H9 (cell line): ENCODE measurements at regions not wholly inside any gene's neighbourhood (a gene's known extent, or its start where the extent isn't known, plus 50 kb on each side); places are given as distances from the start of the nearest gene placed in this dataset.

Experiments
- DNase-seq: peaks from one replicate; pipeline ENCODE4 v3.0.0-alpha.2; 2017
- H2AFZ ChIP-seq: one replicate; pipeline ENCODE4 v1.6.1; 2013; ENCODE audit warnings: mild to moderate bottlenecking, low read length, control low read depth, moderate library complexity
- H2AK5ac ChIP-seq: 2 replicates; pipeline ENCODE4 v1.6.1; 2013; ENCODE audit warnings: low read length, control low read depth, mixed read lengths; ENCODE audit not compliant: insufficient read length
- H2BK120ac ChIP-seq: one replicate; pipeline ENCODE4 v1.6.1; 2013; ENCODE audit warnings: low read depth, mild to moderate bottlenecking, low read length, control low read depth, inconsistent platforms; ENCODE audit not compliant: poor library complexity, severe bottlenecking
- H2BK12ac ChIP-seq: 2 replicates; pipeline ENCODE4 v1.6.1; 2013; ENCODE audit warnings: low read length, control low read depth, mixed read lengths, low read depth; ENCODE audit not compliant: insufficient read length
- H2BK15ac ChIP-seq: 2 replicates; pipeline ENCODE4 v1.6.1; 2013; ENCODE audit warnings: low read depth, low read length, control low read depth
- H2BK20ac ChIP-seq: one replicate; pipeline ENCODE4 v1.6.1; 2013; ENCODE audit warnings: low read depth, mild to moderate bottlenecking, low read length, control low read depth, inconsistent platforms; ENCODE audit not compliant: poor library complexity, severe bottlenecking
- H2BK5ac ChIP-seq: 2 replicates; pipeline ENCODE4 v1.6.1; 2013; ENCODE audit warnings: low read length, control low read depth, mixed read lengths; ENCODE audit not compliant: insufficient read length
- H3K14ac ChIP-seq: 2 replicates; pipeline ENCODE4 v1.6.1; 2013; ENCODE audit warnings: low read length, control low read depth; ENCODE audit not compliant: insufficient read depth
- H3K18ac ChIP-seq: 2 replicates; pipeline ENCODE4 v1.6.1; 2013; ENCODE audit warnings: low read depth, mild to moderate bottlenecking, mixed read lengths, low read length, control low read depth; ENCODE audit not compliant: insufficient read length
- H3K23ac ChIP-seq: 2 replicates; pipeline ENCODE4 v1.6.1; 2013; ENCODE audit warnings: low read length, control low read depth, mixed read lengths, low read depth; ENCODE audit not compliant: insufficient read length
- H3K23me2 ChIP-seq: 2 replicates; pipeline ENCODE4 v1.6.1; 2013; ENCODE audit warnings: low read depth, mild to moderate bottlenecking, mixed read lengths, low read length, control low read depth; ENCODE audit not compliant: insufficient read length, poor library complexity, severe bottlenecking
- H3K27ac ChIP-seq: 2 replicates; pipeline ENCODE4 v1.5.1; 2013; ENCODE audit warnings: low read length, control low read depth, mixed read lengths, low read depth; ENCODE audit not compliant: insufficient read length
- H3K27me3 ChIP-seq: 2 replicates; pipeline ENCODE4 v1.6.1; 2013; ENCODE audit warnings: low read length, control low read depth, inconsistent platforms; ENCODE audit not compliant: insufficient read depth
- H3K4ac ChIP-seq: 2 replicates; pipeline ENCODE4 v1.6.1; 2013; ENCODE audit warnings: low read depth, mild to moderate bottlenecking, control low read depth, inconsistent platforms, low read length, moderate library complexity
- H3K4me1 ChIP-seq: 2 replicates; pipeline ENCODE4 v1.6.1; 2013; ENCODE audit warnings: low read length, control low read depth, inconsistent platforms; ENCODE audit not compliant: insufficient read depth
- H3K4me2 ChIP-seq: 2 replicates; pipeline ENCODE4 v1.6.1; 2013; ENCODE audit warnings: low read length, control low read depth, mixed read lengths; ENCODE audit not compliant: insufficient read length, insufficient read depth
- H3K56ac ChIP-seq: 2 replicates; pipeline ENCODE4 v1.6.1; 2013; ENCODE audit warnings: low read depth, mild to moderate bottlenecking, mixed read lengths, low read length, control low read depth; ENCODE audit not compliant: insufficient read length
- H3K79me1 ChIP-seq: 2 replicates; pipeline ENCODE4 v1.6.1; 2013; ENCODE audit warnings: low read depth, mild to moderate bottlenecking, moderate library complexity, low read length, control low read depth, inconsistent platforms; ENCODE audit not compliant: insufficient read depth, poor library complexity, severe bottlenecking
- H3K79me2 ChIP-seq: 2 replicates; pipeline ENCODE4 v1.6.1; 2013; ENCODE audit warnings: low read length, control low read depth, inconsistent platforms; ENCODE audit not compliant: insufficient read depth
- H3K9ac ChIP-seq: 2 replicates; pipeline ENCODE4 v1.6.1; 2013; ENCODE audit warnings: low read length, control low read depth, mixed read lengths; ENCODE audit not compliant: insufficient read length; ENCODE audit errors: extremely low read depth
- H3K9me3 ChIP-seq: one replicate; pipeline ENCODE4 v1.6.1; 2013; ENCODE audit warnings: low read depth, low read length, inconsistent platforms; ENCODE audit not compliant: control insufficient read depth
- H3T11ph ChIP-seq: one replicate; pipeline ENCODE4 v1.6.1; 2013; ENCODE audit warnings: mild to moderate bottlenecking, low read length, control low read depth, inconsistent platforms
- H4K20me1 ChIP-seq: one replicate; pipeline ENCODE4 v1.6.1; 2013; ENCODE audit not compliant: control insufficient read depth, insufficient read length, insufficient read depth
- H4K5ac ChIP-seq: 2 replicates; pipeline ENCODE4 v1.6.1; 2013; ENCODE audit warnings: low read depth, mild to moderate bottlenecking, mixed read lengths, low read length, control low read depth; ENCODE audit not compliant: insufficient read length
- H4K8ac ChIP-seq: replicated peaks from 2 replicates; pipeline ENCODE4 v1.6.1; 2013; ENCODE audit warnings: low read length, control low read depth, mixed read lengths, low read depth; ENCODE audit not compliant: insufficient read length
- H4K91ac ChIP-seq: 2 replicates; pipeline ENCODE4 v1.6.1; 2013; ENCODE audit warnings: low read depth, mild to moderate bottlenecking, moderate library complexity, mixed read lengths, low read length, control low read depth; ENCODE audit not compliant: insufficient read length
- H3K27ac Mint-ChIP-seq, 3 experiments: 2 replicates in 2 of 3; 3 replicates in 1 of 3; pipeline ENCODE4 v1.8.0; 2020 to 2021; ENCODE audit warnings: mixed read lengths in 3 of 3, mild to moderate bottlenecking in 1 of 3, moderate library complexity in 1 of 3
- H3K27me3 Mint-ChIP-seq: 2 replicates; pipeline ENCODE4 v1.8.0; 2021; ENCODE audit warnings: low read depth, mild to moderate bottlenecking, moderate library complexity, mixed read lengths
- H3K36me3 Mint-ChIP-seq, 3 experiments: 2 replicates in 2 of 3; 3 replicates in 1 of 3; pipeline ENCODE4 v1.8.0; 2020 to 2021; ENCODE audit warnings: low read depth in 3 of 3, mixed read lengths in 3 of 3; ENCODE audit not compliant: insufficient read depth in 1 of 3
- H3K4me1 Mint-ChIP-seq, 2 experiments: 2 replicates each; pipeline ENCODE4 v1.8.0; 2020; ENCODE audit warnings: mixed read lengths in 2 of 2
- H3K4me3 Mint-ChIP-seq, 2 experiments: 2 replicates in 1 of 2; 3 replicates in 1 of 2; pipeline ENCODE4 v1.8.0; 2020 to 2021; ENCODE audit warnings: mild to moderate bottlenecking in 2 of 2, mixed read lengths in 2 of 2, moderate library complexity in 1 of 2
- H3K9me3 Mint-ChIP-seq, 2 experiments: 2 replicates in 1 of 2; 3 replicates in 1 of 2; pipeline ENCODE4 v1.8.0; 2020; ENCODE audit warnings: mild to moderate bottlenecking in 2 of 2, mixed read lengths in 2 of 2, moderate library complexity in 1 of 2
- WGBS: extraction: QIAGEN DNeasy Blood & Tissue Kit; methylation state at CpG from one replicate; pipeline ENCODE4 v1.1.7; 2013; ENCODE audit warnings: missing lambda C conversion rate, low lambda C conversion rate, mixed read lengths; ENCODE audit not compliant: insufficient read length; ENCODE audit errors: extremely low coverage; 5-methylcytosine and 5-hydroxymethylcytosine counted together
- TF ChIP-seq, protein P1 (sequence below): fragments of 200-600 bp; sonication (generic); conservative IDR thresholded peaks from 3 replicates; pipeline ENCODE4 v1.8.0; 2021; ENCODE audit warnings: antibody characterized with exemption, mild to moderate bottlenecking

DNA sequence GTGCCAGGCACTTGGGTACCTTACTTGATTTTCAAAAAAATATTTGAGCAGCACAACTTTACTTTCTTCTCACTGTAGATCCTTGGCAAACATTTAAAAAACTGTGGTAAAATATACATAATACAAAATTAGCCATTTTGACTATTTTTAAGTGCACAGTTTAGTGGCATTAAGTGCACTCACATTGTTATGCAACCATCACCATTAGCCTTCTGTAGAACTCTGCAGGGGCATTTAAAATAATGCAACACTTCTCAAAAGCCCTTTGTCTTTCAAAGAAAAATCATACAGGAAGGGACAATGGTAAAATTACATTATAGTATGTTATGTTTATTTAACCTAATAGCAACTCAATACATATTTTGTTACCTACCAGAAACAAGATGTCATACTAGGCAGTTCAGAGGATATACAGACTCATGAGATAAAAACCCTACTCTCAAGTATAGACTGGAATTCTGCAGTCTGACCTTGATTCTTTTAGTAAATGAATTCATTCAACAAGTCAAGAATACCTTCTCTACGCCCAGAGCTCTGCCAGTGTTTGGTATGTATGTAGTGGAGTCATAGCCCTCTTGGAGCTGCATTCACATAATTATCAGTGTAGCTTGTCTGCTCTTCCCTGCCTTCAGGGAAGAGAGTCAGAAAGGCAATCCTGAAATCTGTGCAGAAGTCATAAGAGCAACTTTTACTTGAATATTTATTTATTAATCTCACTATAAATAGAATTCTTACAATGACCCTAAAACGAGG, 74.0 kb upstream of the ARRDC3 start:
- no peak overlapping the region for H4K91ac ChIP-seq
- no peak overlapping the region for H3K4ac ChIP-seq
- no peak overlapping the region for H2BK120ac ChIP-seq
- no CpG with 5 or more reads among the region's 2 CpGs for WGBS
- no peaks in the 10 kb centered on the region for H3K79me2 ChIP-seq
- Mint-ChIP-seq H3K36me3 (no peaks in the 10 kb centered on the region), H3K27me3 (no peaks in the 10 kb centered on the region), H3K9me3 (no peaks in the 10 kb centered on the region), H3K4me3 (no peak overlapping the region; a peak in 1 of 5 replicates), H3K27ac (no peak overlapping the region), H3K4me1 (peaks cover 20% of the 10 kb centered on the region in 2 experiments)
- no peak overlapping the region for H2AK5ac ChIP-seq
- H4K20me1 ChIP-seq, result no peaks in the 10 kb centered on the region
- H3K23me2 ChIP-seq, result no peaks in the 10 kb centered on the region
- H3K14ac ChIP-seq, result no peak overlapping the region
- no peak overlapping the region for H3K4me2 ChIP-seq
- H2BK15ac ChIP-seq, result no peak overlapping the region
- no peak overlapping the region for H3K18ac ChIP-seq
- H2BK5ac ChIP-seq, result no peak overlapping the region
- H3K79me1 ChIP-seq, result no peaks in the 10 kb centered on the region
- DNase-seq, result no peak
- H3K27ac ChIP-seq, result no peak overlapping the region
- no peak overlapping the region for H3K56ac ChIP-seq
- no peak overlapping the region for H3T11ph ChIP-seq
- H2AFZ ChIP-seq, result no peak overlapping the region
- no peaks in the 10 kb centered on the region; the same call in 1 of the 2 replicates for H3K4me1 ChIP-seq
- no peak overlapping the region for H3K9ac ChIP-seq
- H2BK12ac ChIP-seq, result no peak overlapping the region
- no peaks in the 10 kb centered on the region for H3K27me3 ChIP-seq
- TF ChIP-seq, protein P1, sequence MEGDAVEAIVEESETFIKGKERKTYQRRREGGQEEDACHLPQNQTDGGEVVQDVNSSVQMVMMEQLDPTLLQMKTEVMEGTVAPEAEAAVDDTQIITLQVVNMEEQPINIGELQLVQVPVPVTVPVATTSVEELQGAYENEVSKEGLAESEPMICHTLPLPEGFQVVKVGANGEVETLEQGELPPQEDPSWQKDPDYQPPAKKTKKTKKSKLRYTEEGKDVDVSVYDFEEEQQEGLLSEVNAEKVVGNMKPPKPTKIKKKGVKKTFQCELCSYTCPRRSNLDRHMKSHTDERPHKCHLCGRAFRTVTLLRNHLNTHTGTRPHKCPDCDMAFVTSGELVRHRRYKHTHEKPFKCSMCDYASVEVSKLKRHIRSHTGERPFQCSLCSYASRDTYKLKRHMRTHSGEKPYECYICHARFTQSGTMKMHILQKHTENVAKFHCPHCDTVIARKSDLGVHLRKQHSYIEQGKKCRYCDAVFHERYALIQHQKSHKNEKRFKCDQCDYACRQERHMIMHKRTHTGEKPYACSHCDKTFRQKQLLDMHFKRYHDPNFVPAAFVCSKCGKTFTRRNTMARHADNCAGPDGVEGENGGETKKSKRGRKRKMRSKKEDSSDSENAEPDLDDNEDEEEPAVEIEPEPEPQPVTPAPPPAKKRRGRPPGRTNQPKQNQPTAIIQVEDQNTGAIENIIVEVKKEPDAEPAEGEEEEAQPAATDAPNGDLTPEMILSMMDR, result no peak
- no peak overlapping the region for H4K5ac ChIP-seq
- H3K23ac ChIP-seq, result no peak overlapping the region
- no peak overlapping the region for H4K8ac ChIP-seq
- H2BK20ac ChIP-seq, result no peak overlapping the region
- no peaks in the 10 kb centered on the region for H3K9me3 ChIP-seq
